Osteocyte (in vitro differentiated cells): ENCODE measurements at regions not wholly inside any gene's neighbourhood (a gene's known extent, or its start where the extent isn't known, plus 50 kb on each side); places are given as distances from the start of the nearest gene placed in this dataset.

ENCODE experiments used
- DNase-seq: peaks from one replicate; pipeline ENCODE4 v3.0.0; 2021; ENCODE audit warnings: mixed read lengths; ENCODE audit not compliant: unreplicated experiment; ENCODE audit errors: extremely low spot score
- H3K27ac Mint-ChIP-seq: one replicate; pipeline ENCODE4 v1.8.0; 2021; ENCODE audit warnings: mild to moderate bottlenecking, mixed read lengths; ENCODE audit not compliant: unreplicated experiment
- H3K27me3 Mint-ChIP-seq: one replicate; pipeline ENCODE4 v1.8.0; 2021; ENCODE audit warnings: mixed read lengths; ENCODE audit not compliant: unreplicated experiment
- H3K36me3 Mint-ChIP-seq: one replicate; pipeline ENCODE4 v1.8.0; 2021; ENCODE audit warnings: mixed read lengths; ENCODE audit not compliant: unreplicated experiment
- H3K4me1 Mint-ChIP-seq: one replicate; pipeline ENCODE4 v1.8.0; 2021; ENCODE audit warnings: mixed read lengths; ENCODE audit not compliant: unreplicated experiment
- H3K4me3 Mint-ChIP-seq: one replicate; pipeline ENCODE4 v1.8.0; 2021; ENCODE audit warnings: mild to moderate bottlenecking, moderate library complexity, mixed read lengths; ENCODE audit not compliant: unreplicated experiment
- H3K9me3 Mint-ChIP-seq: one replicate; pipeline ENCODE4 v1.8.0; 2021; ENCODE audit warnings: mixed read lengths; ENCODE audit not compliant: unreplicated experiment
- TF ChIP-seq, protein P1 (sequence below): fragments of 200-600 bp; sonication (generic); IDR thresholded peaks from 2 replicates; pipeline ENCODE4 v1.5.0; 2021; ENCODE audit warnings: antibody characterized with exemption, mild to moderate bottlenecking, moderate library complexity

DNA sequence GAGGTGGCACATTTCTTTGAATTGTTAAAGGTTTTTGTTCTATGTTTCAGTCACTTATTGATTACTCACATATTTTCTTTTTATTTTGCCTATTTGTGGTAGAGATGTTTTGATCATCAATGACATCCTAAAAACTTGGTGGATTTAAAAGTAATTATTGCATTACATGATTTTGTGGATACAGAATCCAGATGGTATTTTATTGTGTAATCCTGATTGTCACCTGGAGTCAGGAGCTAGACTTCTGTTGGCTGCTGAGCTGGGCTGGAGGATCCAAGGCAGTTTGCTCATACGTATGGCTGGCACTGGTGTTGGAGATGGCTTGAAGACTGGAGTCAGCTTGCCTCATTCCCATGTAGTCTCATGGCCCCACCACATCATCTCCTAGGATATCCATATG lies 1009.6 kb upstream of the PCDH7 start:
- peaks cover 11% of the 10 kb centered on the region for H3K4me1 Mint-ChIP-seq
- no peak overlapping the region for H3K4me3 Mint-ChIP-seq
- no peak overlapping the region for H3K27ac Mint-ChIP-seq
- TF ChIP-seq, protein P1, sequence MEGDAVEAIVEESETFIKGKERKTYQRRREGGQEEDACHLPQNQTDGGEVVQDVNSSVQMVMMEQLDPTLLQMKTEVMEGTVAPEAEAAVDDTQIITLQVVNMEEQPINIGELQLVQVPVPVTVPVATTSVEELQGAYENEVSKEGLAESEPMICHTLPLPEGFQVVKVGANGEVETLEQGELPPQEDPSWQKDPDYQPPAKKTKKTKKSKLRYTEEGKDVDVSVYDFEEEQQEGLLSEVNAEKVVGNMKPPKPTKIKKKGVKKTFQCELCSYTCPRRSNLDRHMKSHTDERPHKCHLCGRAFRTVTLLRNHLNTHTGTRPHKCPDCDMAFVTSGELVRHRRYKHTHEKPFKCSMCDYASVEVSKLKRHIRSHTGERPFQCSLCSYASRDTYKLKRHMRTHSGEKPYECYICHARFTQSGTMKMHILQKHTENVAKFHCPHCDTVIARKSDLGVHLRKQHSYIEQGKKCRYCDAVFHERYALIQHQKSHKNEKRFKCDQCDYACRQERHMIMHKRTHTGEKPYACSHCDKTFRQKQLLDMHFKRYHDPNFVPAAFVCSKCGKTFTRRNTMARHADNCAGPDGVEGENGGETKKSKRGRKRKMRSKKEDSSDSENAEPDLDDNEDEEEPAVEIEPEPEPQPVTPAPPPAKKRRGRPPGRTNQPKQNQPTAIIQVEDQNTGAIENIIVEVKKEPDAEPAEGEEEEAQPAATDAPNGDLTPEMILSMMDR, result no peak
- H3K36me3 Mint-ChIP-seq, result no peaks in the 10 kb centered on the region
- H3K9me3 Mint-ChIP-seq, result peaks cover 9% of the 10 kb centered on the region
- no peaks in the 10 kb centered on the region for H3K27me3 Mint-ChIP-seq
- DNase-seq, result no peak

DNA sequence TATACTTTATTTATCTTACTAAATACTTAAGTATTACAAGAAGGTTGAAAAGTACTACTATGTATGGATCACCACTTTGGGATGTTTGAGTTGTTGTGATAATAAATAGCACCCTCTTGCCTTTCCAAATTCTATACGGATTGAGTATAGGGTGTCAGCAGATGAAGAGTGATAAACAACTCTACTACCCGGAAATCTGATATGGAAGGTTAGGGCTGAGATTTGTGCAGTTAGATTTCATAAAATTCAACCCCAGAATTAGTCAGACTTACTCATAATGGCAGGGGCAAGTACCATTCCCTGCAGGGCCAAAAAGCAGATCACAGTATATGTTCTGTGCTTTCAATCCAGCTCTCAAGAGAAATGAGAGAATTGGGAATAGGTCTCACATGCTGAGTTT lies 1008.9 kb upstream of the PCDH7 start:
- TF ChIP-seq, protein P1, result no peak
- DNase-seq, result no peak
- Mint-ChIP-seq H3K9me3 (peaks cover 9% of the 10 kb centered on the region), H3K4me1 (peaks cover 11% of the 10 kb centered on the region), H3K4me3 (no peak overlapping the region), H3K36me3 (no peaks in the 10 kb centered on the region), H3K27me3 (no peaks in the 10 kb centered on the region), H3K27ac (no peak overlapping the region)

DNA sequence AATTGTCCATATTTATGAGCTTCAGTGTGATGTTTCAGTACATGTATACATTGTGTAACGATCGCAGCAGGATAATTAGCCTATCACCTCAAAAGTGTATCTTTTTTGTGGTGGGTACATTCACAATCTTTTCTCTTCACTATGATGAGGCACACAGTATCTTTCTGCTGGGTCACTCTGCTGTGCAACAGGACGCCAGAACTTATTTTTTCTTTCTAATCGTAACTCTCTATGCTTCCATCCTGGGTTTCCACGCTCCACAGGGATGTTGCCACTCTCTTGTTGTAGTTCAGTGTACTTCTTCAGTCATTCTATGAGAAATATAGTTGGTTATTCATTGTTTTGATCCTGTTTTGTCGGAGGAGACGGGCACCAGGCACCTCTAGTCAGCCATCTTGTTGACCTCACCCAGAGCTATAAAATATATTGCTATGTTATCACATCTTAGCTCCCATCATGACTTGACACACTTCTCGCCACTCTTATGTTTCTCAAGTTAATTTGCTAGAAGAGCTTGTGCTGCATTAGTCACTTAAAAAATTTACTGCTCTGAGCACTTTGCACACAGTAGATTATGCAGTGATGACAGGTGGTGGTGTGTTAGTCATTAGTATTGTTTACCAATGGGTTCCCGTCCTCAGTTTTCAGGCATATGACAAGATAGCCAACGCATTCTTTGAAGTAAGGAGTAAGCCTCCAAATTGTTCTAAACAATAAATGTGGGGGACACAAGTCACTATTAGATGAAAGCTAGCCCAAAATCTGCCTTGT lies 1002.7 kb upstream of the PCDH7 start:
- no peak overlapping the region for H3K4me3 Mint-ChIP-seq
- H3K27me3 Mint-ChIP-seq, result no peaks in the 10 kb centered on the region
- no peaks in the 10 kb centered on the region for H3K4me1 Mint-ChIP-seq
- no peaks in the 10 kb centered on the region for H3K36me3 Mint-ChIP-seq
- no peak overlapping the region for H3K27ac Mint-ChIP-seq
- TF ChIP-seq, protein P1, result no peak
- no peak for DNase-seq
- no peaks in the 10 kb centered on the region for H3K9me3 Mint-ChIP-seq

DNA sequence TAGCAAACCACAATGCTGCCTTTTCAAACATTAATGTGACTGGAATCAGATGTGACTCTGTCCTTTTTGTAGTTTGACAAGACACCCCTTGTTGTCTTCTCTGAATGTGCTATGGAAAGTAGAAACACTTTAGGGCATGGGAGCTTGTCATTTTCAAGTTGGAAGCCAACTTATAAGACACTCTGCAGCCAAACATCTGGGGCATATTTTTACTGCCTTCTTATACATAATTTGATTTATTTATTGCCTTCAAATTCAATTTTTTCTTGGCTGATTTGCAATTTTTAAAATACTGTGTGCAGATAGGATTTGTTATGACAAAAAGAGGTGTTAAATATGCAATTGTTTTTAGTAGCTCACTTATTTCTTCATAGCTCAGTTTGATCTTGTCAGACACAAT lies 1002.0 kb upstream of the PCDH7 start:
- no peak for DNase-seq
- Mint-ChIP-seq H3K27ac (no peak overlapping the region), H3K9me3 (no peaks in the 10 kb centered on the region), H3K36me3 (no peaks in the 10 kb centered on the region), H3K4me1 (no peaks in the 10 kb centered on the region), H3K27me3 (no peaks in the 10 kb centered on the region), H3K4me3 (no peak overlapping the region)
- TF ChIP-seq, protein P1, result no peak

DNA sequence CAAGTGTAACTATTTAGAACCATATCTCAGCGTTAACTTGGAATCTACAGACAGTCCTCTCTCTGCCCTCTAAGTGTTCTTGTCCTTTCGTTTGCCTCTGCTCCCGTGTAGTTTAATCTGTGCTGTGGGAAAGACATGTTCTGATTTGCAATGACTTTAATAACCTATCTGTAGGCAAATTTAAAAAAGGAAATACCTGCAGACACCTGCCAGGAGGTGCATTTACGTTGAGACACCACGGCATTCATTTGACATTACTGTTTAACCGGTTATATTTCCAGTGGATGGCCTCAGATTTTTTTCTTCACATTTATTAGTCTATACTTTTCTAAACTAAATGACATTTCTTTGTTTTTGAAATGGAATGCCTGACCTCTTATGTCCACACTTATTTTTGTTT lies 997.9 kb upstream of the PCDH7 start:
- no peak overlapping the region for H3K4me3 Mint-ChIP-seq
- DNase-seq, result no peak
- H3K27me3 Mint-ChIP-seq, result no peaks in the 10 kb centered on the region
- H3K27ac Mint-ChIP-seq, result no peak overlapping the region
- no peaks in the 10 kb centered on the region for H3K36me3 Mint-ChIP-seq
- H3K9me3 Mint-ChIP-seq, result no peaks in the 10 kb centered on the region
- no peaks in the 10 kb centered on the region for H3K4me1 Mint-ChIP-seq
- TF ChIP-seq, protein P1, result no peak
